BLaER1 (cell line): ENCODE measurements at regions not wholly inside any gene's neighbourhood (a gene's known extent, or its start where the extent isn't known, plus 50 kb on each side); places are given as distances from the start of the nearest gene placed in this dataset.

Experiments used
- H3K27ac ChIP-seq: shearing (Covaris generic); formaldehyde crosslinking; 2 replicates; pipeline ENCODE4 v1.8.1; 2022
- H3K27me3 ChIP-seq: shearing (Covaris generic); formaldehyde crosslinking; 2 replicates; pipeline ENCODE4 v1.8.1; 2022
- H3K36me3 ChIP-seq: shearing (Covaris generic); formaldehyde crosslinking; 2 replicates; pipeline ENCODE4 v1.8.1; 2022
- H3K4me1 ChIP-seq: shearing (Covaris generic); formaldehyde crosslinking; 2 replicates; pipeline ENCODE4 v1.8.1; 2022
- H3K4me2 ChIP-seq: shearing (Covaris generic); formaldehyde crosslinking; 2 replicates; pipeline ENCODE4 v1.8.1; 2022
- H3K4me3 ChIP-seq: shearing (Covaris generic); formaldehyde crosslinking; 2 replicates; pipeline ENCODE4 v1.8.1; 2022
- H3K9ac ChIP-seq: shearing (Covaris generic); formaldehyde crosslinking; 2 replicates; pipeline ENCODE4 v1.8.1; 2022
- H3K9me3 ChIP-seq: shearing (Covaris generic); formaldehyde crosslinking; 2 replicates; pipeline ENCODE4 v1.8.1; 2022
- H4K20me1 ChIP-seq: shearing (Covaris generic); formaldehyde crosslinking; 2 replicates; pipeline ENCODE4 v1.8.1; 2022
- Cebpa-rat ChIP-seq: shearing (Covaris generic); IDR thresholded peaks from 2 replicates; pipeline ENCODE4 v1.8.1; 2022

DNA sequence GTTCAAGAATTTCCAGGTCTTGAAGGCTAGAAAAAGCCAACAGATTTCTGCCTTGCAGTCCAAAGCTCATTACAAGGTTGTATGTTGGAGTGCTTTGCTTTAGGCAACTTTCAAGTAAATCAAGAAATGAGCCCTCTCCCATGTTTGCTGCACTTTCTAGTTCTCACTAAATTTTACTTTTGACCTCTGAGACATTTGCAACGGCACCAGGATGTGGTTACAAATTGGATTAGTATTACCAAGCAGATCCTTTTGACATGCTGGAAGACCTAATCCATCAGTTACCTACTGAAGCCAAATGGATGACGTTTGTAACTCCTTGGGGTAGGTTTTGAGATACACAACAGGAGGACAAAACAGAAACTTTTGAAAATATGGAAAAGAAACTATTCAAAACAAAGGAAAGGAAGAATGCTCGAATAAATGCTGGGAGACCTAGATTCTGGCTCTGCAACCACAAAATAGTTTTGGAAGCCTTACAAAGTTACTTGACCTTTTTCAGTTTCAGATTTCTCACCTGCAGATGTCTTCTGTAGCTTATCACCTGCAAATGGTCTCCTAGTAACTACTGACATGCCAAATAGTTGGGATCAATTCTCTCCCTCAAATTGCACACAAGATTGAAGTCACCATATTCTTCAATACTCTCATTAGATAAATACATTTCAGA, 251.7 kb upstream of the ADGRL2 start:
- Histone ChIP-seq H3K4me1 (peaks cover 16% of the 10 kb centered on the region), H3K27ac (no peak overlapping the region), H4K20me1 (no peaks in the 10 kb centered on the region), H3K27me3 (no peaks in the 10 kb centered on the region), H3K9ac (no peak overlapping the region), H3K4me3 (no peak overlapping the region), H3K36me3 (no peaks in the 10 kb centered on the region), H3K4me2 (no peak overlapping the region), H3K9me3 (no peaks in the 10 kb centered on the region)
- TF ChIP-seq Cebpa-rat: no peak

DNA sequence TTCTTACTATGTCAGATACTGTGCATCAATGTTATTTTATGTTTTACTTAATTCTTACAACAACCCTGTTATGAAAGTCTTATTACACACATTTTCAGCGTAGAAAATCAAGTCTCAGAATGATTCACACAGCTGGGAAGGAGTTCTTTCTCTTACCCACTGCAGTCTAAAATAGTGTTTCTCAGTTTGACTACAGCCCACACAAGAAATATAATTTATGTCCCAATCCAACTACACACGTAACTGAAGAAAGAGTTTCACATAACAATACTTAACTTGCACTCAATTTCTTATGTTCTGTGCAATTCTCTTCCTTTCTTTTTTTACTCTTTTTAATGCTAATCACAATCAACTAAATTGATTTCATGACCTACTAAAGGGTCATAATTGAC, 252.8 kb upstream of the ADGRL2 start:
- no peak overlapping the region for H3K27ac ChIP-seq
- no peak overlapping the region for H3K4me2 ChIP-seq

DNA sequence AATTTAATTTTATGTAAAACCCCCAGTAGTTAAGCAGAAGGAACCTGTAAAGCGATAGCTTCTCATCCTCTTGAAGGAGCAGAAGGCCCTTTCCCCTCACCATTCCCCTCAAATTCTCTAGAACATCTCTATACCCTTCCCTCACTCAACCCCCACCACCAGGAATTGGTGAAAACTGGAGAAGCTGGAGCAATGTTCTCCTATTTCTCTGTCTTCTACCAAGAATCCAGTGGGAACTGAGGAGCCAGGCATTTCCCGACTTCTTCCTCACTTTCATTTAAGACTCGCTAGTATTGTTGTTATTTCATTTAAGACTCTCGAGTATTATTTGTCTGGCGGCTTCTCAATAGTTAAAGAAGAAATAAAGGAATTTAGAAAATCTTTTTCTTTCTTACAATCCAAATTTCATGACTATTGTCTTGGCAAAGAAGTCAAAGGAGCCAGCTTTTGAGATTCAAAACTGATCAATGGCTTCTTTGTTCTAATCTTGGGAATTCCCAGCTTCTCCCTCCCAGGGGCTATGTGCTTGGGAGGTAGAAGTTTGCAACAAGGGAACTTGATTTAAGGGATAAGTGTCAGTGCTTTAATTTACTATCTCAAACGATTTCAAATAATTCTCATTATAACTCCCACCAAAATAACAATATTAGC, 253.3 kb upstream of the ADGRL2 start:
- Histone ChIP-seq H3K27ac (no peak overlapping the region), H3K9me3 (no peaks in the 10 kb centered on the region), H3K4me3 (no peak overlapping the region), H4K20me1 (no peaks in the 10 kb centered on the region), H3K9ac (no peak overlapping the region), H3K4me1 (peaks cover 16% of the 10 kb centered on the region), H3K4me2 (no peak overlapping the region), H3K27me3 (no peaks in the 10 kb centered on the region), H3K36me3 (no peaks in the 10 kb centered on the region)
- TF ChIP-seq Cebpa-rat: no peak

More for the DNA sequence above, 252.8 kb upstream of the ADGRL2 start:
- no peak for TF ChIP-seq Cebpa-rat
- H3K4me3 ChIP-seq: no peak overlapping the region
- H3K36me3 ChIP-seq: no peaks in the 10 kb centered on the region
- H3K9me3 ChIP-seq: no peaks in the 10 kb centered on the region
- no peaks in the 10 kb centered on the region for H4K20me1 ChIP-seq
- no peaks in the 10 kb centered on the region for H3K27me3 ChIP-seq
- H3K4me1 ChIP-seq: peaks cover 16% of the 10 kb centered on the region
- no peak overlapping the region for H3K9ac ChIP-seq

DNA sequence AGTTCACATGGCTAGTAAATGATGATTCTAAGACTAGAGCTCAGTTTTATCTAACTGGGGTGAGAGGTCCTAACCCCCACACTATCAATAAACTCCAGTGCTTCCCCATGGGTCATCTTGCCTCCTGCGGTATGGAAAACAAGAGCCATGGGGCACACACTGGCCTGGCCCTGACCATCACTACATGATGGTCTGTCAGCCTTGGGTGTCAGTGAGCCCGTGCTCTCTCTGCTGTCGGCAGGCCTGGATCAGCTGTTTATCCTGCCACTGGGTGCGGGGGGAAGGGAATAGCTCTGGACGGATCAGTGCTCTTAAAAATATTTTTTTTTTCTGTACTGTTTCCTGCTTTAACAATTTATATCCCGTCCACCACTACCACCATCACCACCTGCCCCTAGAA, 255.0 kb upstream of the ADGRL2 start:
- Histone ChIP-seq H3K4me1 (peaks cover 16% of the 10 kb centered on the region), H3K9me3 (no peaks in the 10 kb centered on the region), H3K4me2 (no peak overlapping the region), H3K9ac (no peak overlapping the region), H4K20me1 (no peaks in the 10 kb centered on the region), H3K27me3 (no peaks in the 10 kb centered on the region), H3K4me3 (no peak overlapping the region), H3K36me3 (no peaks in the 10 kb centered on the region), H3K27ac (no peak overlapping the region)
- no peak for TF ChIP-seq Cebpa-rat

DNA sequence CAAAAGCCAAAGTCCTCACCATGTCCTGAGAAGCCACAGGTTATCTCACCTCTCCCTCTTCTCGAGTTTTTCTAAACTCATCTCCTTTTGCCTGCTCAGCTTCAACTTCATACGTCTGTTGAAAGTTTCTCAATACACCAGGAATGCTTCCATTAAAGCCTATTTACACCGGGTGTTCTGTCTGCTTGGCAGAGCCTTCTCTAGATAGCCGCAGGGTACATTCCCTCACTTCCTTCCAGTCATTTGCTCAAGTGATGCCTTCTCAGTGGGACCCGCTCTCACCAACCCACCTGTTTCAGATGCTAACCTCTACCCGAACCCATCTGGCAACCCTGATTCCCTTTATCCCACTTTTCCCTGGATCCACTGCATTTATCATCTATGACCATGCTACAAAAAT, 257.0 kb upstream of the ADGRL2 start:
- no peaks in the 10 kb centered on the region for H4K20me1 ChIP-seq
- H3K27me3 ChIP-seq: no peaks in the 10 kb centered on the region
- no peak overlapping the region for H3K4me3 ChIP-seq
- no peak overlapping the region for H3K9ac ChIP-seq
- H3K4me2 ChIP-seq: no peak overlapping the region
- no peaks in the 10 kb centered on the region for H3K9me3 ChIP-seq
- H3K36me3 ChIP-seq: no peaks in the 10 kb centered on the region
- no peak overlapping the region for H3K27ac ChIP-seq
- no peak for TF ChIP-seq Cebpa-rat
- peaks cover 10% of the 10 kb centered on the region for H3K4me1 ChIP-seq

DNA sequence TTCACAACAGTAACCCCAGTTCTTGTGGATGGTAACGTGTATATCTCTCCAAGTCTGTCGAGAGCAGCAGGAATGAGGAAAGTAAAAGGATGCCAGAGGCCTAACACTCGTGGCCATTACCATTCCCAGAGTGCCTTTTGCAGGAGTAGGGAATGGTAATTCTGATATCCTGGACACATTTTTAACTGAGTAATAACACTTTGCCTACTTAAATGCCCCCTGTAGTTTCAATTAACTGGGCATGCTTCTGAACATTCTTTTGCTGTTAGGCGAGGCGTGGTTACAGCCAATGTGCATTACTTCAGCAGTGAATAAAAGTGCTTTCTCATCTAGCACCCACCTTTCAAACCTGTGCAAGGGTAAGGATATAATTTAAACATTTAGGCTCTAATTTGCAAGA, 258.5 kb upstream of the ADGRL2 start:
- H4K20me1 ChIP-seq: no peaks in the 10 kb centered on the region
- no peaks in the 10 kb centered on the region for H3K27me3 ChIP-seq
- no peak for TF ChIP-seq Cebpa-rat
- H3K4me2 ChIP-seq: no peak overlapping the region
- no peak overlapping the region for H3K27ac ChIP-seq
- H3K9ac ChIP-seq: no peak overlapping the region
- H3K4me3 ChIP-seq: no peak overlapping the region
- no peaks in the 10 kb centered on the region for H3K36me3 ChIP-seq
- H3K4me1 ChIP-seq: no peaks in the 10 kb centered on the region
- H3K9me3 ChIP-seq: no peaks in the 10 kb centered on the region

DNA sequence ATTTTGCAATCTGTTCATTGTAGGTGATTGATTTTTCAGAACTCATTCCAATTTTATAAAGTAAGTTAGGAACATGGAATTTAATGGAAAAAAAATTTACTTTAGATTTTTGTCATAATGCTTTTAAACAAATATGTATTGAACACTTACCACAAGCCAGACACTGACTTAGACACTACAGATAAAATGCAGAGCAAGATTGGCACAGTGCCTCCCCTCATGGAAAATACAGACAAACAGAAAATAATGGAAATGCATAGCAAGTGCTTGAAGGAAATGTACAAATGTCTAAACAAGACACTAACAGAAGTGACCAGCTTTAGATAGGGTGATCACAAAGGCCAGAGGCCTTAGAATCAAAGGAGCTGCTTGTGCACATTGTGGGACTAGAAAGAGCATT, 260.5 kb upstream of the ADGRL2 start:
- TF ChIP-seq Cebpa-rat: no peak
- no peak overlapping the region for H3K27ac ChIP-seq
- no peaks in the 10 kb centered on the region for H3K4me1 ChIP-seq
- no peaks in the 10 kb centered on the region for H3K9me3 ChIP-seq
- no peak overlapping the region for H3K4me3 ChIP-seq
- H3K36me3 ChIP-seq: no peaks in the 10 kb centered on the region
- H3K9ac ChIP-seq: no peak overlapping the region
- H3K27me3 ChIP-seq: no peaks in the 10 kb centered on the region
- no peak overlapping the region for H3K4me2 ChIP-seq
- H4K20me1 ChIP-seq: no peaks in the 10 kb centered on the region

DNA sequence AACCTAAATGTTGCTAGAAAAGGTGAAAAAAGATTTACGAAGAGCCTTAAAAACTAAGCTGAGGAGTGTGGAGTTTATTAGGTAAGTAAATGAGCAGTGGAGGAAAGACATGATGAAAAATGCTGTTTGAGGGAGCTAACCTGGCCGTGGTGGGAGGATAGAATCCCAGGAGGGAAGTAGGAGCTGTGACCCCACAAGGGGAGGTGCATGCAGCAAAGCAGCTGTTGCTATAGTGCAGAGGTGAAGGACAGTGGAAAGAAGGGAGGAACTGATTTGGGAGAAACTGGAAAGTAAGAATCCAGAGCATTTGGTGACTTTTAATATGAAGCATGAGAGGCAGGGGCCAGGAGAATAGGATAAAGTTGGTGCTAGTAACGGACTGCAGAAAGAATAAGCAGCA, 271.7 kb upstream of the ADGRL2 start:
- Histone ChIP-seq H3K9ac (no peak overlapping the region), H3K27ac (no peak overlapping the region), H3K36me3 (no peaks in the 10 kb centered on the region), H3K4me2 (no peak overlapping the region), H3K4me3 (no peak overlapping the region), H3K9me3 (no peaks in the 10 kb centered on the region), H4K20me1 (no peaks in the 10 kb centered on the region), H3K4me1 (no peaks in the 10 kb centered on the region), H3K27me3 (no peaks in the 10 kb centered on the region)
- TF ChIP-seq Cebpa-rat: no peak

DNA sequence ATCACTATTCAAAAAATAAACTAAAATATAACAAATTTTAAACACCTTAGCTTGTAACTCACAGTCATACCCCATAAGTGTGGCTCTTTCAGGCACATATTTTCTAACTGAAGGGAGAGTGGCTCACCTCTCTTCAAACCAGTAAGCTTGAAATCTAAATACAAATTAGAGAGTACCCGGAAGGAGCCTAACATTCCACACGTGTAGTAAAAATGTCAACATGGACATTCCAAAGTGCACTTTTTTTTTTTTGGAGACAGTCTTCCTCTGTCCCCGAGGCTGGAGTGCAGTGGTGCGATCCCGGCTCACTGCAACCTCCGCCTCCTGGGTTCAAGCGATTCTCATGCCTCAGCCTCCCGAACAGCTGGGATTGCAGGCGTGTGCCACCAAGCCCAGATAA, 275.6 kb upstream of the ADGRL2 start:
- Histone ChIP-seq H3K27ac (no peak overlapping the region), H3K9me3 (no peaks in the 10 kb centered on the region), H3K36me3 (no peaks in the 10 kb centered on the region), H3K4me3 (no peak overlapping the region), H3K27me3 (no peaks in the 10 kb centered on the region), H4K20me1 (no peaks in the 10 kb centered on the region), H3K9ac (no peak overlapping the region), H3K4me1 (no peaks in the 10 kb centered on the region), H3K4me2 (no peak overlapping the region)
- TF ChIP-seq Cebpa-rat: no peak

DNA sequence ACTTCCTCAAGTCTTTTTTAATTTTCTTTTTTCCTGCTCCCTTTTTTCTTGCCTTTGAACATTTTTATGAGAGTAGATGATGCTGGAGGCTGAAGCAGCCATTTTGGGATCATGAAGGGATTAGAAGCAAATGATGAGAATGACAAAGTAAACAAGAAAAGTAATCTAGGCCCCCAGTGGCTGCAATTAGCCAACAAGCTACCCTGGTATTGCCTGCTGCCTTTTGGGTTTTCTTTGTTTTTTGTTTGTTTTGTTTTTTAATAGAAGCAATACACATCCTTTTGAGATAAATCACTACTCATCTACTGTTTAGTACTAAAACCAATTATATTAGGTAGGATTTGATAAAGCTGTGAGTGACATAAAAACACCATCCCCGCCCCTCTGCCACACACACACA, 280.7 kb upstream of the ADGRL2 start:
- Histone ChIP-seq H4K20me1 (no peaks in the 10 kb centered on the region), H3K36me3 (no peaks in the 10 kb centered on the region), H3K27ac (no peak overlapping the region), H3K9me3 (no peaks in the 10 kb centered on the region), H3K4me3 (no peak overlapping the region), H3K4me1 (no peaks in the 10 kb centered on the region), H3K9ac (no peak overlapping the region), H3K4me2 (no peak overlapping the region), H3K27me3 (no peaks in the 10 kb centered on the region)
- TF ChIP-seq Cebpa-rat: no peak
